ENCODE measurements at regions not wholly inside any gene's neighbourhood (a gene's known extent, or its start where the extent isn't known, plus 50 kb on each side); places are given as distances from the start of the nearest gene placed in this dataset.

GRCh38 chr7:142328551-142328950 lies 70.7 kb upstream of the PRSS58 start:
- Histone ChIP-seq H3K36me3 (no peaks in the 10 kb centered on the region), H3K4me3 (ENCODE audit: low read depth in 1 of 2, low read length in 1 of 2) (no peak overlapping the region), H3K4me1 (ENCODE audit: control insufficient read depth in 1 of 2, insufficient read depth in 1 of 2, low read depth in 1 of 2, low read length in 1 of 2) (no peaks in the 10 kb centered on the region), H3K27ac (no peak overlapping the region), H3K9me3 (no peaks in the 10 kb centered on the region), H3K27me3 (no peaks in the 10 kb centered on the region)
- TF ChIP-seq CTCF (IDR thresholded peaks at IDR 0.05): no peak

GRCh38 chr7:142327628-142328405 lies 70.0 kb upstream of the PRSS58 start:
- no peaks in the 10 kb centered on the region for H3K27me3 ChIP-seq
- no peak overlapping the region for H3K4me3 ChIP-seq (ENCODE audit: low read depth in 1 of 2, low read length in 1 of 2)
- H3K36me3 ChIP-seq: no peaks in the 10 kb centered on the region
- no peak overlapping the region for H3K27ac ChIP-seq
- no peaks in the 10 kb centered on the region for H3K4me1 ChIP-seq (ENCODE audit: control insufficient read depth in 1 of 2, insufficient read depth in 1 of 2, low read depth in 1 of 2, low read length in 1 of 2)
- no peak for TF ChIP-seq CTCF (IDR thresholded peaks at IDR 0.05)
- H3K9me3 ChIP-seq: no peaks in the 10 kb centered on the region

- TF ChIP-seq CTCF (IDR thresholded peaks at IDR 0.05): no peak
- H3K4me3 ChIP-seq (ENCODE audit: low read depth in 1 of 2, low read length in 1 of 2): no peak overlapping the region
- H3K4me1 ChIP-seq (ENCODE audit: control insufficient read depth in 1 of 2, insufficient read depth in 1 of 2, low read depth in 1 of 2, low read length in 1 of 2): no peaks in the 10 kb centered on the region
- H3K27ac ChIP-seq: no peak overlapping the region
- no peaks in the 10 kb centered on the region for H3K36me3 ChIP-seq
- no peaks in the 10 kb centered on the region for H3K27me3 ChIP-seq
- no peaks in the 10 kb centered on the region for H3K9me3 ChIP-seq
These were observed 65.8 kb upstream of the PRSS58 start for GRCh38 chr7:142323706-142324105.

- Histone ChIP-seq H3K4me3 (ENCODE audit: low read depth in 1 of 2, low read length in 1 of 2) (no peak overlapping the region), H3K36me3 (no peaks in the 10 kb centered on the region), H3K27ac (no peak overlapping the region), H3K27me3 (no peaks in the 10 kb centered on the region), H3K4me1 (ENCODE audit: control insufficient read depth in 1 of 2, insufficient read depth in 1 of 2, low read depth in 1 of 2, low read length in 1 of 2) (no peaks in the 10 kb centered on the region), H3K9me3 (no peaks in the 10 kb centered on the region)
- no peak for TF ChIP-seq CTCF (IDR thresholded peaks at IDR 0.05)
These were observed 63.5 kb upstream of the PRSS58 start for GRCh38 chr7:142321391-142321790.

GRCh38 chr7:142320883-142321282 lies 63.0 kb upstream of the PRSS58 start:
- Histone ChIP-seq H3K27me3 (no peaks in the 10 kb centered on the region), H3K4me1 (ENCODE audit: control insufficient read depth in 1 of 2, insufficient read depth in 1 of 2, low read depth in 1 of 2, low read length in 1 of 2) (no peaks in the 10 kb centered on the region), H3K9me3 (no peaks in the 10 kb centered on the region), H3K27ac (no peak overlapping the region), H3K4me3 (ENCODE audit: low read depth in 1 of 2, low read length in 1 of 2) (no peak overlapping the region), H3K36me3 (no peaks in the 10 kb centered on the region)
- no peak for TF ChIP-seq CTCF (IDR thresholded peaks at IDR 0.05)

Measured in neutrophil (primary cell).